Activated naive CD8-positive, alpha-beta T cell treated with anti-CD3 and anti-CD28 coated beads, Interleukin-2, amount 50 U/mL, for 24 hours (primary cell): ENCODE measurements at regions not wholly inside any gene's neighbourhood (a gene's known extent, or its start where the extent isn't known, plus 50 kb on each side); places are given as distances from the start of the nearest gene placed in this dataset.

ENCODE experiments used
- ATAC-seq: fragments of 150-1000 bp; cut with Tn5 transposase; one replicate; pipeline ENCODE4 v1.10.0; 2021
- DNase-seq: peaks from one replicate; pipeline ENCODE4 v3.0.0; 2021
- H3K27ac Mint-ChIP-seq: one replicate; pipeline ENCODE4 v1.8.0; 2021; ENCODE audit warnings: mild to moderate bottlenecking, mixed read lengths
- H3K27me3 Mint-ChIP-seq: one replicate; pipeline ENCODE4 v1.8.0; 2021; ENCODE audit warnings: mixed read lengths
- H3K36me3 Mint-ChIP-seq: one replicate; pipeline ENCODE4 v1.8.0; 2021; ENCODE audit warnings: low read depth, mixed read lengths
- H3K4me1 Mint-ChIP-seq: one replicate; pipeline ENCODE4 v1.8.0; 2021; ENCODE audit warnings: mixed read lengths
- H3K4me3 Mint-ChIP-seq: one replicate; pipeline ENCODE4 v1.8.0; 2021; ENCODE audit warnings: mild to moderate bottlenecking, moderate library complexity, mixed read lengths
- H3K9me3 Mint-ChIP-seq: one replicate; pipeline ENCODE4 v1.8.0; 2021; ENCODE audit warnings: mixed read lengths

- ATAC-seq, result no peak
- H3K27me3 Mint-ChIP-seq, result no peaks in the 10 kb centered on the region
- no peak overlapping the region for H3K4me3 Mint-ChIP-seq
- DNase-seq, result no peak
- H3K36me3 Mint-ChIP-seq, result no peaks in the 10 kb centered on the region
- H3K9me3 Mint-ChIP-seq, result peaks cover 5% of the 10 kb centered on the region
- no peak overlapping the region for H3K27ac Mint-ChIP-seq
- H3K4me1 Mint-ChIP-seq, result no peaks in the 10 kb centered on the region
Observed at GRCh38 chr12:23006413-23006812, 381.4 kb downstream of the ETNK1 start.

GRCh38 chr12:23008623-23009022, 383.7 kb downstream of the ETNK1 start:
- Mint-ChIP-seq H3K27ac (no peak overlapping the region), H3K27me3 (no peaks in the 10 kb centered on the region), H3K36me3 (no peaks in the 10 kb centered on the region), H3K4me1 (no peaks in the 10 kb centered on the region), H3K9me3 (peaks cover 7% of the 10 kb centered on the region), H3K4me3 (no peak overlapping the region)
- DNase-seq, result no peak
- no peak for ATAC-seq

GRCh38 chr12:23014749-23015148, 389.8 kb downstream of the ETNK1 start:
- Mint-ChIP-seq H3K27ac (no peak overlapping the region), H3K4me1 (no peaks in the 10 kb centered on the region), H3K4me3 (no peak overlapping the region), H3K36me3 (no peaks in the 10 kb centered on the region), H3K9me3 (peaks cover 7% of the 10 kb centered on the region), H3K27me3 (no peaks in the 10 kb centered on the region)
- DNase-seq, result no peak
- no peak for ATAC-seq

GRCh38 chr12:23025372-23026016, 400.5 kb downstream of the ETNK1 start:
- ATAC-seq, result no peak
- Mint-ChIP-seq H3K27me3 (peaks cover 2% of the 10 kb centered on the region), H3K4me3 (no peak overlapping the region), H3K36me3 (no peaks in the 10 kb centered on the region), H3K27ac (no peak overlapping the region), H3K9me3 (no peaks in the 10 kb centered on the region), H3K4me1 (no peaks in the 10 kb centered on the region)
- no peak for DNase-seq

- no peaks in the 10 kb centered on the region for H3K4me1 Mint-ChIP-seq
- H3K9me3 Mint-ChIP-seq, result no peaks in the 10 kb centered on the region
- H3K4me3 Mint-ChIP-seq, result no peak overlapping the region
- no peak for ATAC-seq
- H3K36me3 Mint-ChIP-seq, result no peaks in the 10 kb centered on the region
- no peak overlapping the region for H3K27ac Mint-ChIP-seq
- no peaks in the 10 kb centered on the region for H3K27me3 Mint-ChIP-seq
- DNase-seq, result no peak
Observed at GRCh38 chr12:23028158-23028802, 403.3 kb downstream of the ETNK1 start.

GRCh38 chr12:23029185-23029584, 404.2 kb downstream of the ETNK1 start:
- Mint-ChIP-seq H3K27me3 (no peaks in the 10 kb centered on the region), H3K9me3 (no peaks in the 10 kb centered on the region), H3K4me3 (no peak overlapping the region), H3K36me3 (no peaks in the 10 kb centered on the region), H3K27ac (no peak overlapping the region), H3K4me1 (no peaks in the 10 kb centered on the region)
- no peak for DNase-seq
- no peak for ATAC-seq

GRCh38 chr12:23039834-23040233, 414.9 kb downstream of the ETNK1 start:
- no peaks in the 10 kb centered on the region for H3K9me3 Mint-ChIP-seq
- no peak overlapping the region for H3K27ac Mint-ChIP-seq
- ATAC-seq (no peak), DNase-seq (no peak)
- H3K36me3 Mint-ChIP-seq, result no peaks in the 10 kb centered on the region
- no peak overlapping the region for H3K4me3 Mint-ChIP-seq
- no peaks in the 10 kb centered on the region for H3K27me3 Mint-ChIP-seq
- no peaks in the 10 kb centered on the region for H3K4me1 Mint-ChIP-seq

- Mint-ChIP-seq H3K9me3 (no peaks in the 10 kb centered on the region), H3K4me3 (no peak overlapping the region), H3K36me3 (no peaks in the 10 kb centered on the region), H3K4me1 (no peaks in the 10 kb centered on the region), H3K27ac (no peak overlapping the region), H3K27me3 (no peaks in the 10 kb centered on the region)
- ATAC-seq (no peak), DNase-seq (no peak)
Observed at GRCh38 chr12:23041774-23042173, 416.8 kb downstream of the ETNK1 start.

- no peaks in the 10 kb centered on the region for H3K36me3 Mint-ChIP-seq
- no peaks in the 10 kb centered on the region for H3K9me3 Mint-ChIP-seq
- H3K27ac Mint-ChIP-seq, result no peak overlapping the region
- DNase-seq (no peak), ATAC-seq (no peak)
- H3K4me3 Mint-ChIP-seq, result no peak overlapping the region
- H3K4me1 Mint-ChIP-seq, result no peaks in the 10 kb centered on the region
- H3K27me3 Mint-ChIP-seq, result no peaks in the 10 kb centered on the region
Observed at GRCh38 chr12:23043646-23044045, 418.7 kb downstream of the ETNK1 start.

GRCh38 chr12:23049180-23049579, 424.2 kb downstream of the ETNK1 start:
- no peak overlapping the region for H3K27ac Mint-ChIP-seq
- no peak overlapping the region for H3K4me3 Mint-ChIP-seq
- H3K4me1 Mint-ChIP-seq, result no peaks in the 10 kb centered on the region
- H3K27me3 Mint-ChIP-seq, result no peaks in the 10 kb centered on the region
- H3K9me3 Mint-ChIP-seq, result no peaks in the 10 kb centered on the region
- ATAC-seq, result no peak
- DNase-seq, result no peak
- no peaks in the 10 kb centered on the region for H3K36me3 Mint-ChIP-seq

- H3K36me3 Mint-ChIP-seq, result no peaks in the 10 kb centered on the region
- H3K4me1 Mint-ChIP-seq, result no peaks in the 10 kb centered on the region
- H3K27me3 Mint-ChIP-seq, result no peaks in the 10 kb centered on the region
- H3K9me3 Mint-ChIP-seq, result no peaks in the 10 kb centered on the region
- DNase-seq, result no peak
- ATAC-seq, result no peak
- no peak overlapping the region for H3K4me3 Mint-ChIP-seq
- H3K27ac Mint-ChIP-seq, result no peak overlapping the region
Observed at GRCh38 chr12:23055004-23055403, 430.0 kb downstream of the ETNK1 start.

- Mint-ChIP-seq H3K4me3 (no peak overlapping the region), H3K9me3 (no peaks in the 10 kb centered on the region), H3K27ac (no peak overlapping the region), H3K36me3 (no peaks in the 10 kb centered on the region), H3K4me1 (no peaks in the 10 kb centered on the region), H3K27me3 (no peaks in the 10 kb centered on the region)
- DNase-seq, result no peak
- no peak for ATAC-seq
Observed at GRCh38 chr12:23057571-23057970, 432.6 kb downstream of the ETNK1 start.

GRCh38 chr12:23060161-23060560, 435.2 kb downstream of the ETNK1 start:
- Mint-ChIP-seq H3K4me3 (no peak overlapping the region), H3K9me3 (no peaks in the 10 kb centered on the region), H3K4me1 (no peaks in the 10 kb centered on the region), H3K27ac (no peak overlapping the region), H3K36me3 (no peaks in the 10 kb centered on the region), H3K27me3 (no peaks in the 10 kb centered on the region)
- DNase-seq (no peak), ATAC-seq (no peak)

GRCh38 chr12:23063206-23063605, 438.2 kb downstream of the ETNK1 start:
- ATAC-seq (no peak), DNase-seq (no peak)
- no peaks in the 10 kb centered on the region for H3K4me1 Mint-ChIP-seq
- no peak overlapping the region for H3K27ac Mint-ChIP-seq
- H3K4me3 Mint-ChIP-seq, result no peak overlapping the region
- H3K9me3 Mint-ChIP-seq, result no peaks in the 10 kb centered on the region
- H3K36me3 Mint-ChIP-seq, result no peaks in the 10 kb centered on the region
- H3K27me3 Mint-ChIP-seq, result no peaks in the 10 kb centered on the region

- H3K27me3 Mint-ChIP-seq, result no peaks in the 10 kb centered on the region
- ATAC-seq, result no peak
- H3K9me3 Mint-ChIP-seq, result no peaks in the 10 kb centered on the region
- no peak for DNase-seq
- H3K27ac Mint-ChIP-seq, result no peak overlapping the region
- H3K4me1 Mint-ChIP-seq, result no peaks in the 10 kb centered on the region
- H3K36me3 Mint-ChIP-seq, result no peaks in the 10 kb centered on the region
- no peak overlapping the region for H3K4me3 Mint-ChIP-seq
Observed at GRCh38 chr12:23066095-23066494, 441.1 kb downstream of the ETNK1 start.

GRCh38 chr12:23083267-23083666, 458.3 kb downstream of the ETNK1 start:
- ATAC-seq (no peak), DNase-seq (no peak)
- Mint-ChIP-seq H3K36me3 (no peaks in the 10 kb centered on the region), H3K4me3 (no peak overlapping the region), H3K27me3 (no peaks in the 10 kb centered on the region), H3K4me1 (no peaks in the 10 kb centered on the region), H3K9me3 (peaks cover 11% of the 10 kb centered on the region), H3K27ac (no peak overlapping the region)
